Neural progenitor cell (in vitro differentiated cells): ENCODE measurements at regions not wholly inside any gene's neighbourhood (a gene's known extent, or its start where the extent isn't known, plus 50 kb on each side); places are given as distances from the start of the nearest gene placed in this dataset.

Source experiments
- DNase-seq: peaks from one replicate; pipeline ENCODE4 v3.0.0-alpha.2; 2016; ENCODE audit warnings: low spot score
- H2AFZ ChIP-seq: fragments of 200-600 bp; sonication (generic); replicated peaks from 2 replicates; pipeline ENCODE4 v1.6.1; 2016; ENCODE audit warnings: antibody characterized with exemption
- H3F3A ChIP-seq: fragments of 200-600 bp; sonication (generic); 2 replicates; pipeline ENCODE4 v1.6.1; 2016; ENCODE audit warnings: antibody characterized with exemption, low read depth
- H3K27ac ChIP-seq: fragments of 200-600 bp; sonication (generic); 2 replicates; pipeline ENCODE4 v1.5.1; 2016; ENCODE audit warnings: mild to moderate bottlenecking
- H3K27me3 ChIP-seq: fragments of 200-600 bp; sonication (generic); 2 replicates; pipeline ENCODE4 v1.6.1; 2016; ENCODE audit warnings: mild to moderate bottlenecking, moderate library complexity
- H3K36me3 ChIP-seq: fragments of 200-600 bp; sonication (generic); 2 replicates; pipeline ENCODE4 v1.5.1; 2016
- H3K4me1 ChIP-seq: fragments of 200-600 bp; sonication (generic); 2 replicates; pipeline ENCODE4 v1.6.1; 2016; ENCODE audit warnings: mixed run types
- H3K4me2 ChIP-seq: fragments of 200-600 bp; sonication (generic); 2 replicates; pipeline ENCODE4 v1.6.1; 2016
- H3K4me3 ChIP-seq: fragments of 200-600 bp; sonication (generic); 2 replicates; pipeline ENCODE4 v1.5.1; 2016
- H3K79me2 ChIP-seq: fragments of 200-600 bp; sonication (generic); 2 replicates; pipeline ENCODE4 v1.6.1; 2016; ENCODE audit warnings: low read depth
- H3K9ac ChIP-seq: fragments of 200-600 bp; sonication (generic); 2 replicates; pipeline ENCODE4 v1.6.1; 2016
- H3K9me3 ChIP-seq: fragments of 200-600 bp; sonication (generic); 2 replicates; pipeline ENCODE4 v1.5.1; 2016; ENCODE audit warnings: low read depth
- H4K20me1 ChIP-seq: fragments of 200-600 bp; sonication (generic); 2 replicates; pipeline ENCODE4 v1.6.1; 2016; ENCODE audit warnings: low read depth
- H3K27ac Mint-ChIP-seq: 3 replicates; pipeline ENCODE4 v1.8.0; 2021; ENCODE audit warnings: mixed read lengths
- H3K27me3 Mint-ChIP-seq: 2 replicates; pipeline ENCODE4 v1.8.0; 2022; ENCODE audit warnings: low read depth, mild to moderate bottlenecking, inconsistent platforms, moderate library complexity, mixed read lengths; ENCODE audit not compliant: insufficient read depth
- H3K36me3 Mint-ChIP-seq: 3 replicates; pipeline ENCODE4 v1.8.0; 2021; ENCODE audit warnings: mixed read lengths
- H3K4me1 Mint-ChIP-seq: 3 replicates; pipeline ENCODE4 v1.8.0; 2021; ENCODE audit warnings: mixed read lengths
- H3K4me3 Mint-ChIP-seq: 3 replicates; pipeline ENCODE4 v1.8.0; 2021; ENCODE audit warnings: mild to moderate bottlenecking, moderate library complexity, mixed read lengths
- H3K9me3 Mint-ChIP-seq: 3 replicates; pipeline ENCODE4 v1.8.0; 2020; ENCODE audit warnings: mixed read lengths
- EZH2 ChIP-seq: fragments of 200-600 bp; sonication (generic); IDR thresholded peaks from 2 replicates; pipeline ENCODE4 v1.6.1; 2017; ENCODE audit warnings: antibody characterized with exemption, mild to moderate bottlenecking, moderate library complexity
- EZH2phosphoT487 ChIP-seq: fragments of 200-600 bp; sonication (generic); IDR thresholded peaks from 2 replicates; pipeline ENCODE4 v1.6.1; 2017; ENCODE audit warnings: antibody characterized with exemption
- TF ChIP-seq, protein P1 (sequence below): fragments of 200-600 bp; sonication (generic); IDR thresholded peaks from 2 replicates; pipeline ENCODE4 v1.5.1; 2017; ENCODE audit warnings: antibody characterized with exemption, mild to moderate bottlenecking

DNA sequence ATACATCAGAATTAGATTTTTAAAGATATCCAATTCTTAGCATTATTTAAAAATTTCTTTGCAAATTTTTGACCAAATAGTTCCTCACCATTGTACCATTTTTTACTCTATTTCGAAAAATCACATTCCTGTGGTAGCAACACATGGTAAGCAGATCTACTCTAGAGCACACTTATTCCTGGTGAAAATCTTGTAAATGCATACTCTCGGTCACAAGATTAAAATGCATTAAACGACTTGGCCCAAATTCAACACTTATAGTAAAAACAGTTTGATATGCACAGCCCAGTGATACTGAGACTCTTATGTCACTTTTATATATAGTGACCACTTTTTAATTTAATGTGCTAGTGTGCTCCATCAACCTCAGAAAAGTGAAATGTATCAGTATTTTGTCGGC lies 208.8 kb upstream of the TARS1 start:
- H3K79me2 ChIP-seq = no peaks in the 10 kb centered on the region
- Mint-ChIP-seq H3K4me3 (no peak overlapping the region), H3K4me1 (no peaks in the 10 kb centered on the region), H3K27me3 (no peaks in the 10 kb centered on the region), H3K27ac (no peak overlapping the region), H3K9me3 (no peaks in the 10 kb centered on the region), H3K36me3 (no peaks in the 10 kb centered on the region)
- H3K9me3 ChIP-seq = no peaks in the 10 kb centered on the region
- no peaks in the 10 kb centered on the region for H3K27me3 ChIP-seq
- H4K20me1 ChIP-seq = no peaks in the 10 kb centered on the region
- H3K4me1 ChIP-seq = peaks cover 37% of the 10 kb centered on the region
- H3K9ac ChIP-seq = no peak overlapping the region
- DNase-seq = no peak
- TF ChIP-seq EZH2phosphoT487 (no peak), EZH2 (no peak)
- TF ChIP-seq, protein P1, sequence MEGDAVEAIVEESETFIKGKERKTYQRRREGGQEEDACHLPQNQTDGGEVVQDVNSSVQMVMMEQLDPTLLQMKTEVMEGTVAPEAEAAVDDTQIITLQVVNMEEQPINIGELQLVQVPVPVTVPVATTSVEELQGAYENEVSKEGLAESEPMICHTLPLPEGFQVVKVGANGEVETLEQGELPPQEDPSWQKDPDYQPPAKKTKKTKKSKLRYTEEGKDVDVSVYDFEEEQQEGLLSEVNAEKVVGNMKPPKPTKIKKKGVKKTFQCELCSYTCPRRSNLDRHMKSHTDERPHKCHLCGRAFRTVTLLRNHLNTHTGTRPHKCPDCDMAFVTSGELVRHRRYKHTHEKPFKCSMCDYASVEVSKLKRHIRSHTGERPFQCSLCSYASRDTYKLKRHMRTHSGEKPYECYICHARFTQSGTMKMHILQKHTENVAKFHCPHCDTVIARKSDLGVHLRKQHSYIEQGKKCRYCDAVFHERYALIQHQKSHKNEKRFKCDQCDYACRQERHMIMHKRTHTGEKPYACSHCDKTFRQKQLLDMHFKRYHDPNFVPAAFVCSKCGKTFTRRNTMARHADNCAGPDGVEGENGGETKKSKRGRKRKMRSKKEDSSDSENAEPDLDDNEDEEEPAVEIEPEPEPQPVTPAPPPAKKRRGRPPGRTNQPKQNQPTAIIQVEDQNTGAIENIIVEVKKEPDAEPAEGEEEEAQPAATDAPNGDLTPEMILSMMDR = no peak
- no peak overlapping the region for H2AFZ ChIP-seq
- H3K4me2 ChIP-seq = no peak overlapping the region
- H3K27ac ChIP-seq = no peak overlapping the region
- no peak overlapping the region for H3K4me3 ChIP-seq
- H3F3A ChIP-seq = peaks cover 22% of the 10 kb centered on the region
- H3K36me3 ChIP-seq = no peaks in the 10 kb centered on the region

DNA sequence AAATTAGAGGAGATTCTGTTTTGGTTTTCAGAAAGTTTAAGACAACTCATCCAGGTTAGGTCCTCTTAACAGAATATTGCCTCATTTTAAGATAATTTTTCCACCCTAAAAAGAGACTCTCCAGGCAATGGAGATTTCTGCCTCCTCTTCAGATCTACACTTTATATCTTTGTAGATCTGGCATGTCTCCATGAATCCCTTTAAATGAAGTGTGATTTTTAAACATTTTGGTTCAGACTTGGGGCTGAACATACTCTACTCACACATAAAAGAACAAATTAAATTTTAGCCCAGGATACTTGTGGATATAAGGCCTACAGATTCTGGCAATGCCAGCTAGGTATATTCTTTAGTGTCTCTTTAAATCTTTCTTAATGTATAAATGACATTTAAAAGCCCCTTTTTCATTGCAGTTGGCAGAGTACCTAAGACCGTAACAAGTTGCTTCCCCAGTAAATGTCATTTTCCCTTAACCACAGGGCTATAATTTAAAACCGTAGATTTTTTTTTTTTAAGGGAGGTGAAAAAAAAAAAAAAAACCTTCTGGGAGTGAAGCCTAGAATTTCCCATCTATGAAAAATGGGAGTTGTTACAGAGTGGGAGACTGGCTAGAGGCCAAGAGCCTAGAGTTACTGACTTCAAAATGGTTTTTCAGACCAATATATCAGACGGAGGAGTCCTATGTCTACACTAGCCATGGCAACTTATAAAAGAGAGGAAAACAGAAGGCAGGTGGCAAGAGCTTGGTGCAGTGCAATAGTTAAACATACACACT lies 207.8 kb upstream of the TARS1 start:
- Mint-ChIP-seq H3K4me3 (no peak overlapping the region), H3K4me1 (no peaks in the 10 kb centered on the region), H3K27me3 (no peaks in the 10 kb centered on the region), H3K27ac (no peak overlapping the region), H3K36me3 (no peaks in the 10 kb centered on the region), H3K9me3 (no peaks in the 10 kb centered on the region)
- no peak for DNase-seq
- no peaks in the 10 kb centered on the region for H3K9me3 ChIP-seq
- no peak for TF ChIP-seq EZH2phosphoT487
- no peak for TF ChIP-seq EZH2
- H3K4me3 ChIP-seq = no peak overlapping the region
- no peak overlapping the region for H3K27ac ChIP-seq
- peaks cover 14% of the 10 kb centered on the region for H3F3A ChIP-seq
- no peaks in the 10 kb centered on the region for H3K79me2 ChIP-seq
- no peaks in the 10 kb centered on the region for H3K27me3 ChIP-seq
- no peak overlapping the region for H3K9ac ChIP-seq
- H3K4me2 ChIP-seq = no peak overlapping the region
- no peak overlapping the region for H2AFZ ChIP-seq
- peaks cover 28% of the 10 kb centered on the region for H3K4me1 ChIP-seq
- H4K20me1 ChIP-seq = no peaks in the 10 kb centered on the region
- no peaks in the 10 kb centered on the region for H3K36me3 ChIP-seq

DNA sequence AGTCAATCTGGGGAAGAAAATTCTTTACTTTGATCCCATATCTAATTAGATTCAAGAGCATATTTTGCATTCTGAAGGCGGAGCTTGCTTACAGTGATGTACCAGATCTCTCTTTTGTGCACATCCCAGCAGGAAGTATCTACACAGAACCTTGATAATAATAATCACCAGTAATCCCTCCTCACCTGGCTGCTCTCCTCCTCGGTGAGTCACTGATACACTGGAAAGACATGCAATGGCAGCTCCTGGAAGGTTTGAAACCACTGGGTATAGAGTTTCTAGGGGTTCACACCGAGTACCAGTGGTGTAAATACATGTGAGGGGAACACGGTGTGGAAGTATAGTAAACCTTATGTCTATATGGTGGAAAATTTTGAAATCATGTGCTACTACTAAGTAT lies 205.5 kb upstream of the TARS1 start:
- Histone ChIP-seq H3K27me3 (no peaks in the 10 kb centered on the region), H3K4me1 (peaks cover 11% of the 10 kb centered on the region), H3K9me3 (no peaks in the 10 kb centered on the region), H3K36me3 (no peaks in the 10 kb centered on the region), H3F3A (peaks cover 5% of the 10 kb centered on the region), H3K9ac (no peak overlapping the region), H2AFZ (no peak overlapping the region), H3K4me2 (no peak overlapping the region), H3K79me2 (no peaks in the 10 kb centered on the region), H3K4me3 (no peak overlapping the region), H4K20me1 (no peaks in the 10 kb centered on the region), H3K27ac (no peak overlapping the region)
- no peak overlapping the region for H3K4me3 Mint-ChIP-seq
- H3K27ac Mint-ChIP-seq = no peak overlapping the region
- no peak for DNase-seq
- no peaks in the 10 kb centered on the region for H3K9me3 Mint-ChIP-seq
- H3K27me3 Mint-ChIP-seq = no peaks in the 10 kb centered on the region
- no peaks in the 10 kb centered on the region for H3K36me3 Mint-ChIP-seq
- TF ChIP-seq, protein P1 = no peak
- no peaks in the 10 kb centered on the region for H3K4me1 Mint-ChIP-seq

DNA sequence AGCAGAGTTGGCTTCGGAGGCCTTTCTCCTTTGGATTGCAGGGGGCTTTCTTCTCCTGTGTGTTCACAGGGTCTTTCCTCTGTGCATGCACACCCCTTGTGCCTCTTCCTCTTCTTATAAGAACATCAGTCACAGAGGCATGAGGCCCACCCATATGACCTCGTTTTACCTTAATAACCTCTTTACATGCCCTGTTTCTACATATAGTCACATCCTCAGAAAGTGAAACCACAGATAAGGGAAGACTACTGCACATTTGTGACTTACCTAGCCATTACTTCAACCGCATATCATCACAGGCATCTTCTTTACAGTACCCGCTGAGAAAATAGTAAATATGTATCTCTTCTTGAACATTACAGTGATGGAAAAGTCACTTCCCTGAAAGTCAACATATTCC lies 204.9 kb upstream of the TARS1 start:
- TF ChIP-seq, protein P1 = no peak
- TF ChIP-seq EZH2phosphoT487 (no peak), EZH2 (no peak)
- Histone ChIP-seq H4K20me1 (no peaks in the 10 kb centered on the region), H3K9me3 (no peaks in the 10 kb centered on the region), H3K27ac (no peak overlapping the region), H3F3A (peaks cover 2% of the 10 kb centered on the region), H2AFZ (no peak overlapping the region), H3K27me3 (no peaks in the 10 kb centered on the region), H3K4me2 (no peak overlapping the region), H3K36me3 (no peaks in the 10 kb centered on the region), H3K4me3 (no peak overlapping the region), H3K79me2 (no peaks in the 10 kb centered on the region), H3K4me1 (peaks cover 5% of the 10 kb centered on the region), H3K9ac (no peak overlapping the region)
- Mint-ChIP-seq H3K9me3 (no peaks in the 10 kb centered on the region), H3K36me3 (no peaks in the 10 kb centered on the region), H3K27ac (no peak overlapping the region), H3K4me1 (no peaks in the 10 kb centered on the region), H3K4me3 (no peak overlapping the region), H3K27me3 (no peaks in the 10 kb centered on the region)
- no peak for DNase-seq
